Heart left ventricle (tissue), 13 donors: ENCODE measurements at regions not wholly inside any gene's neighbourhood (a gene's known extent, or its start where the extent isn't known, plus 50 kb on each side); places are given as distances from the start of the nearest gene placed in this dataset.

ENCODE experiments used
- POLR2A ChIP-seq, 2 donors: fragments of 450-650 bp; IDR thresholded peaks; one replicate each; pipeline ENCODE4 v1.6.1; 2017; ENCODE audit warnings: antibody characterized with exemption in 2 of 2, mild to moderate bottlenecking in 2 of 2, moderate library complexity in 2 of 2
- TF ChIP-seq, protein P1 (sequence below), 12 donors: fragments of 200-600 bp; sonication (generic) in 4 of 12; IDR thresholded peaks; one replicate each; pipeline versions ENCODE4 v1.5.0 to v1.8.0; 2018 to 2022; ENCODE audit warnings: antibody characterized with exemption in 12 of 12, mild to moderate bottlenecking in 5 of 12
- donor health status: ischemic (EF 13 %, LVEDD 7.1; RV severe dilation, severe dysfunction).
- donor health status: DM: no; HTN: yes; CAD: no.
- donor health status: DM: no; HTN: no; CAD: no.
- donor health status: ischemic (EF 25% LVEDD 6.9; RV normal size, moderate dysfunction).
- donor health status: ischemic (EF 25% LVEDD 5.7; RV mildly dilated, moderate dysfunction).
- donor health status: ischemic (EF 35%, LVEDD 5.7; RV mildly dilated, moderate dysfunction).
- donor health status: nonischemic (EF 11% LVEDD 7.7; RV severe dilation, severe dysfunction).
- donor health status: DM: yes; HTN: yes; CAD: no.
- donor health status: PGD.
- donor health status: ischemic (EF 29% LVEDD 5.4; RV normal size, mild dysfunction).
- donor health status: nonischemic (EF 23%, LVEDD 6.1; RV moderate dilation, normal function).

DNA sequence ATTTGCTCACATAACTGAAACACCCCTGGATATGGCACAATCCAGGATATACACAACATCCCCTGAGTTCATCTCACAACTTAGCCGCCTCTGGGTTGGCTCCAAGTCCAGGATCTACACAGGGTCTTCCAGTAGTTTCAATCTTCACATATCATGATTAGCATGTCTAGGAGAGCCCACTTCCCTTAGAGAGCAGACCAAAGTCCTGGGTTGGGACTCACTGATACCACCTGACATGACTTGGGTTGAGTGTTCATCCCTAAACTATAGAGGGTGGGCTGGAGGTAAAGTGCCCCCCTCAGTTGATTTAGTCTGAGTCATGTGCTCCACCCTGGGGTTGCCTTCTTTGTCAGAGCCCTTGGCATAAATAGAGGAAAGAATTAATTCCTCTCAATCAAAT is 493.6 kb upstream of the PPP2R3A start:
- TF ChIP-seq, protein P1, sequence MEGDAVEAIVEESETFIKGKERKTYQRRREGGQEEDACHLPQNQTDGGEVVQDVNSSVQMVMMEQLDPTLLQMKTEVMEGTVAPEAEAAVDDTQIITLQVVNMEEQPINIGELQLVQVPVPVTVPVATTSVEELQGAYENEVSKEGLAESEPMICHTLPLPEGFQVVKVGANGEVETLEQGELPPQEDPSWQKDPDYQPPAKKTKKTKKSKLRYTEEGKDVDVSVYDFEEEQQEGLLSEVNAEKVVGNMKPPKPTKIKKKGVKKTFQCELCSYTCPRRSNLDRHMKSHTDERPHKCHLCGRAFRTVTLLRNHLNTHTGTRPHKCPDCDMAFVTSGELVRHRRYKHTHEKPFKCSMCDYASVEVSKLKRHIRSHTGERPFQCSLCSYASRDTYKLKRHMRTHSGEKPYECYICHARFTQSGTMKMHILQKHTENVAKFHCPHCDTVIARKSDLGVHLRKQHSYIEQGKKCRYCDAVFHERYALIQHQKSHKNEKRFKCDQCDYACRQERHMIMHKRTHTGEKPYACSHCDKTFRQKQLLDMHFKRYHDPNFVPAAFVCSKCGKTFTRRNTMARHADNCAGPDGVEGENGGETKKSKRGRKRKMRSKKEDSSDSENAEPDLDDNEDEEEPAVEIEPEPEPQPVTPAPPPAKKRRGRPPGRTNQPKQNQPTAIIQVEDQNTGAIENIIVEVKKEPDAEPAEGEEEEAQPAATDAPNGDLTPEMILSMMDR (IDR thresholded peaks at IDR 0.05), result no peak
- TF ChIP-seq POLR2A (IDR thresholded peaks at IDR 0.05), result no peak
